PC-3 (cell line): ENCODE measurements at regions not wholly inside any gene's neighbourhood (a gene's known extent, or its start where the extent isn't known, plus 50 kb on each side); places are given as distances from the start of the nearest gene placed in this dataset.

Experiments
- CTCF ChIP-seq: fragments of 300-600 bp; sonication (generic); conservative IDR thresholded peaks from 2 replicates; pipeline ENCODE4 v1.5.1; 2017; ENCODE audit warnings: antibody characterized with exemption, low read depth, mild to moderate bottlenecking, low read length
- EZH2 ChIP-seq: fragments of 300-600 bp; sonication (generic); IDR thresholded peaks from one replicate; pipeline ENCODE4 v1.6.1; 2017; ENCODE audit warnings: antibody characterized with exemption, mild to moderate bottlenecking, low read length; ENCODE audit not compliant: unreplicated experiment
- EZH2phosphoT487 ChIP-seq: fragments of 300-600 bp; sonication (generic); IDR thresholded peaks from 2 replicates; pipeline ENCODE4 v1.6.1; 2018; ENCODE audit warnings: mild to moderate bottlenecking, antibody characterized with exemption, low read length, borderline replicate concordance

GRCh38 chr10:125363791-125364190, 203.4 kb upstream of the CTBP2 start:
- no peak for TF ChIP-seq CTCF
- TF ChIP-seq EZH2, result no peak
- no peak for TF ChIP-seq EZH2phosphoT487
